ENCODE measurements at regions not wholly inside any gene's neighbourhood (a gene's known extent, or its start where the extent isn't known, plus 50 kb on each side); places are given as distances from the start of the nearest gene placed in this dataset.

DNA sequence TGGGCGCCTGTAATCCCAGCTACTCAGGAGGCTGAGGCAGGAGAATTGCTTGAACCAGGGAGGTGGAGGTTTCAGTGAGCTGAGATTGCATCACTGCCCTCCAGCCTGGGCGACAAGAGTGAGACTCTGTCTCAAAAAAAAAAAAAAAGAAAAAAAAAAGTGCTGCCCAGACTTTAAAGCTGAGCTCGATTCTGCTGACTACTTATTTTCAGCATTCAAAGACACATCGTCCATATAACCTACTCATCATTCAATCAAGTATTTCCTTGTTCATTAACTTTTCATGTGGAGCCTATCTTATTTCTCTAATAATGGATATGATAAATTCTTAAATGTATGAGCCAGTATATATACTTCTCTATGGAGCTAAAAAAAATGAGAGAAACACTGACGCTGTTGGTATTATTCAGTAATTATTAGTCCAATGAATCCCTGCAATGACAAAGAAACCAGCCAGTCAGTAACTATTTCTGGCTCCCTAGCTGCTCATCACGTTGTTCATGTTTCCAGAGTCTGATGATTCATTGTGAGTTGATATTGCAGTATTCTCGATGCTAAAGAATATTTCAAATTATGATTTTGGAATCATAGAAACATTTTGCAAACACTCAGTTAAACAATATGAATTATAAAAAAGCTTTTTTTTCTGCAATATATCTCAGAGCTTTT, 111.9 kb downstream of the RAP2B start:
- TF ChIP-seq EZH2 (IDR thresholded peaks at IDR 0.05; ENCODE audit: low read length, missing control alignments) = no peak
- TF ChIP-seq CTCF (conservative IDR thresholded peaks at IDR 0.05 in 1 of 2, IDR thresholded peaks at IDR 0.05 in 1 of 2; ENCODE audit: low read depth in 1 of 2, low read length in 2 of 2) = no peak

Data from fibroblast of lung (primary cell).